Peyer's patch (tissue), 4 donors: ENCODE measurements at regions not wholly inside any gene's neighbourhood (a gene's known extent, or its start where the extent isn't known, plus 50 kb on each side); places are given as distances from the start of the nearest gene placed in this dataset.

Experiments
- CTCF ChIP-seq, 6 experiments: fragments of 450-650 bp in 4 of 6; fragments of 200-600 bp in 2 of 6; sonication (generic) in 1 of 6; IDR thresholded peaks; one replicate each; pipeline ENCODE4 v1.5.1; 2017 to 2019; ENCODE audit warnings: antibody characterized with exemption in 6 of 6, mild to moderate bottlenecking in 3 of 6, moderate library complexity in 1 of 6
- POLR2A ChIP-seq, 2 donors: fragments of 450-650 bp; IDR thresholded peaks; one replicate each; pipeline ENCODE4 v1.5.1; 2017; ENCODE audit warnings: antibody characterized with exemption in 2 of 2, mild to moderate bottlenecking in 2 of 2, moderate library complexity in 2 of 2

- no peak for TF ChIP-seq CTCF (IDR thresholded peaks at IDR 0.05)
- no peak for TF ChIP-seq POLR2A (IDR thresholded peaks at IDR 0.05)
Observed at GRCh38 chrX:68920561-68920960, 91.7 kb downstream of the EFNB1 start.
